CD14-positive monocyte (primary cell): ENCODE measurements at regions not wholly inside any gene's neighbourhood (a gene's known extent, or its start where the extent isn't known, plus 50 kb on each side); places are given as distances from the start of the nearest gene placed in this dataset.
A peak's percentile ranks its signal among the peaks of the same experiment; 100 is the strongest.

Experiments used
- DNase-seq, 3 donors: peaks; one replicate each; pipeline ENCODE4 v3.0.0-alpha.2; 2011 to 2022
- H2AFZ ChIP-seq: 2 replicates; pipeline ENCODE4 v1.6.0; 2012; ENCODE audit warnings: mild to moderate bottlenecking, low read depth, low read length, inconsistent platforms; ENCODE audit not compliant: insufficient read depth, poor library complexity, severe bottlenecking
- H3K27ac ChIP-seq, 2 donors: 1 replicate in 1 of 2; 2 replicates in 1 of 2; pipeline ENCODE4 v1.5.1; 2012 to 2013; ENCODE audit warnings: low read length in 2 of 2, control low read depth in 1 of 2, inconsistent platforms in 1 of 2, low read depth in 1 of 2, mild to moderate bottlenecking in 1 of 2
- H3K27me3 ChIP-seq, 2 donors: one replicate each; pipeline versions ENCODE4 v1.6.0 to v1.6.1; 2011 to 2013; ENCODE audit warnings: low read length in 2 of 2; ENCODE audit not compliant: control insufficient read depth in 2 of 2, insufficient read depth in 2 of 2
- H3K36me3 ChIP-seq, 2 donors: replicated peaks in 1 of 2; 1 replicate in 1 of 2; 2 replicates in 1 of 2; pipeline versions ENCODE4 v1.5.1 to v1.6.1; 2012 to 2013; ENCODE audit warnings: low read length in 2 of 2, control low read depth in 1 of 2, inconsistent platforms in 1 of 2, mild to moderate bottlenecking in 1 of 2; ENCODE audit not compliant: insufficient read depth in 2 of 2, control insufficient read depth in 1 of 2
- H3K4me1 ChIP-seq, 2 donors: 1 replicate in 1 of 2; 2 replicates in 1 of 2; pipeline versions ENCODE4 v1.5.1 to v1.6.1; 2012 to 2013; ENCODE audit warnings: low read length in 2 of 2, control low read depth in 1 of 2, inconsistent platforms in 1 of 2, mild to moderate bottlenecking in 1 of 2, moderate library complexity in 1 of 2; ENCODE audit not compliant: insufficient read depth in 2 of 2, control insufficient read depth in 1 of 2
- H3K4me2 ChIP-seq: replicated peaks from 2 replicates; pipeline ENCODE3; 2012; ENCODE audit warnings: low read length, moderate library complexity, mild to moderate bottlenecking; ENCODE audit not compliant: poor library complexity, severe bottlenecking; ENCODE audit errors: extremely low read depth
- H3K4me3 ChIP-seq, 3 experiments: fragments of 200-600 bp in 1 of 3; sonication (generic) in 1 of 3; replicated peaks in 1 of 3; 1 replicate in 2 of 3; 2 replicates in 1 of 3; pipeline ENCODE4 v1.5.1; 2011 to 2013; ENCODE audit warnings: low read length in 3 of 3, mild to moderate bottlenecking in 3 of 3, control low read depth in 2 of 3, low read depth in 2 of 3, inconsistent platforms in 1 of 3, moderate library complexity in 1 of 3
- H3K79me2 ChIP-seq: 2 replicates; pipeline ENCODE4 v1.6.0; 2012; ENCODE audit warnings: mild to moderate bottlenecking, control low read depth, inconsistent platforms, low read length, moderate library complexity; ENCODE audit not compliant: insufficient read depth
- H3K9ac ChIP-seq: 2 replicates; pipeline ENCODE4 v1.6.0; 2017; ENCODE audit warnings: low read length, mild to moderate bottlenecking; ENCODE audit not compliant: insufficient read depth, poor library complexity, severe bottlenecking
- H3K9me3 ChIP-seq, 2 donors: replicated peaks in 1 of 2; 1 replicate in 1 of 2; 2 replicates in 1 of 2; pipeline versions ENCODE4 v1.5.1 to v1.6.1; 2012 to 2013; ENCODE audit warnings: low read length in 2 of 2, control low read depth in 1 of 2; ENCODE audit not compliant: control insufficient read depth in 1 of 2, insufficient read depth in 1 of 2
- H4K20me1 ChIP-seq: 2 replicates; pipeline ENCODE4 v1.6.0; 2012; ENCODE audit warnings: mild to moderate bottlenecking, low read length, control low read depth, moderate library complexity; ENCODE audit not compliant: insufficient read depth
- H3K27ac Mint-ChIP-seq, 7 donors: one replicate each; pipeline ENCODE4 v1.8.0; 2020; ENCODE audit warnings: mild to moderate bottlenecking in 7 of 7, mixed read lengths in 7 of 7, moderate library complexity in 6 of 7, inconsistent platforms in 2 of 7
- H3K27me3 Mint-ChIP-seq, 3 donors: one replicate each; pipeline ENCODE4 v1.8.0; 2021 to 2022; ENCODE audit warnings: low read depth in 3 of 3, mild to moderate bottlenecking in 3 of 3, mixed read lengths in 3 of 3, moderate library complexity in 3 of 3, inconsistent platforms in 1 of 3
- H3K36me3 Mint-ChIP-seq, 2 donors: one replicate each; pipeline ENCODE4 v1.8.0; 2020; ENCODE audit warnings: mixed read lengths in 2 of 2, inconsistent platforms in 1 of 2, mild to moderate bottlenecking in 1 of 2
- H3K4me1 Mint-ChIP-seq: one replicate; pipeline ENCODE4 v1.8.0; 2020; ENCODE audit warnings: mild to moderate bottlenecking, mixed read lengths
- H3K4me3 Mint-ChIP-seq, 2 donors: one replicate each; pipeline ENCODE4 v1.8.0; 2020; ENCODE audit warnings: mild to moderate bottlenecking in 2 of 2, mixed read lengths in 2 of 2, moderate library complexity in 1 of 2
- H3K9me3 Mint-ChIP-seq, 7 donors: one replicate each; pipeline ENCODE4 v1.8.0; 2020 to 2022; ENCODE audit warnings: mixed read lengths in 7 of 7, mild to moderate bottlenecking in 6 of 7, moderate library complexity in 6 of 7, inconsistent platforms in 2 of 7
- CTCF ChIP-seq: fragments of 200-600 bp; IDR thresholded peaks from one replicate; pipeline ENCODE4 v1.8.0; 2022; ENCODE audit warnings: antibody characterized with exemption, mild to moderate bottlenecking
- WGBS: methylation state at CpG from one replicate; pipeline ENCODE4 v1.1.5; 2013; ENCODE audit warnings: missing lambda C conversion rate; ENCODE audit not compliant: insufficient coverage; 5-methylcytosine and 5-hydroxymethylcytosine counted together
- intact Hi-C, 2 donors: fragments of 100-400 bp; cut with micrococcal nuclease; formaldehyde crosslinking; loops; one replicate each; pipeline versions ENCODE4 v1.15.0 to v1.15.1; 2023

GRCh38 chr4:141352909-141353525 is 132.3 kb downstream of the ZNF330 start:
- Histone ChIP-seq H3K27me3 (no peaks in the 10 kb centered on the region), H2AFZ (peak overlapping the region; percentile 52), H3K79me2 (peaks cover 36% of the 10 kb centered on the region), H3K9ac (peak overlapping the region; percentile 46), H4K20me1 (peaks cover 8% of the 10 kb centered on the region), H3K4me1 (peaks cover 57 to 71% of the 10 kb centered on the region in 2 donors), H3K4me2 (peak overlapping the region; percentile 66), H3K4me3 (peak overlapping the region; percentile 21 to 65 (median 53)), H3K36me3 (peaks cover 3 to 19% of the 10 kb centered on the region in 2 donors), H3K27ac (peak overlapping the region; percentile 48 to 91), H3K9me3 (peaks cover 18% of the 10 kb centered on the region in 2 donors)
- peaks cover 72% of the 10 kb centered on the region for H3K4me1 Mint-ChIP-seq
- WGBS = 0% methylated on average over 2 of the region's 5 CpGs
- peak; percentile 66 to 81 (median 79) for DNase-seq
- peaks cover 0 to 2% (median 0%) of the 10 kb centered on the region in 3 donors for H3K27me3 Mint-ChIP-seq
- H3K4me3 Mint-ChIP-seq = peak overlapping the region; percentile 50 to 78
- H3K36me3 Mint-ChIP-seq = peaks cover 33 to 49% of the 10 kb centered on the region in 2 donors
- H3K27ac Mint-ChIP-seq = peak overlapping the region; percentile 89 to 98 (median 94)
- intact Hi-C loops = loop anchor here (2.0 kb wide), 2 partner anchors 40 to 46 kb away; no protein-coding TSS in a partner anchor
- no peak for TF ChIP-seq CTCF
- peaks cover 16 to 22% (median 19%) of the 10 kb centered on the region in 7 donors for H3K9me3 Mint-ChIP-seq

GRCh38 chr4:141356321-141356962 is 135.7 kb downstream of the ZNF330 start:
- intact Hi-C loops = no loop called here
- TF ChIP-seq CTCF = no peak
- Histone ChIP-seq H3K9me3 (peaks cover 18% of the 10 kb centered on the region in 2 donors), H3K4me2 (no peak overlapping the region), H2AFZ (no peak overlapping the region), H3K27me3 (no peaks in the 10 kb centered on the region), H3K27ac (no peak overlapping the region), H3K79me2 (peaks cover 10% of the 10 kb centered on the region), H3K4me3 (no peak overlapping the region), H3K4me1 (peaks cover 26 to 37% of the 10 kb centered on the region in 2 donors), H4K20me1 (peaks cover 8% of the 10 kb centered on the region), H3K9ac (no peak overlapping the region), H3K36me3 (peaks cover 3 to 19% of the 10 kb centered on the region in 2 donors)
- Mint-ChIP-seq H3K9me3 (peaks cover 16 to 31% (median 26%) of the 10 kb centered on the region in 7 donors), H3K27me3 (peaks cover 0 to 3% (median 3%) of the 10 kb centered on the region in 3 donors), H3K27ac (no peak overlapping the region), H3K4me3 (no peak overlapping the region), H3K4me1 (peaks cover 40% of the 10 kb centered on the region), H3K36me3 (peaks cover 45 to 54% of the 10 kb centered on the region in 2 donors)
- WGBS = no CpG with 5 or more reads among the region's 1 CpG
- no peak for DNase-seq
